SU-DHL-6 (cell line): ENCODE measurements at regions not wholly inside any gene's neighbourhood (a gene's known extent, or its start where the extent isn't known, plus 50 kb on each side); places are given as distances from the start of the nearest gene placed in this dataset.
"Not testable (repeated sequence)": the region's sequence is repeated elsewhere in the genome, so short reads cannot be mapped to it uniquely, and the experiment has no call there.

Experiments used
- H2AFZ ChIP-seq: fragments of 200-600 bp; sonication (generic); 2 replicates; pipeline ENCODE4 v1.6.1; 2014; ENCODE audit warnings: low read depth, mild to moderate bottlenecking, moderate library complexity, mixed read lengths, antibody characterized with exemption, low read length; ENCODE audit not compliant: severe bottlenecking
- H3F3A ChIP-seq: fragments of 200-600 bp; shearing (Covaris generic); 2 replicates; pipeline ENCODE4 v1.6.0; 2016; ENCODE audit warnings: antibody characterized with exemption, mild to moderate bottlenecking; ENCODE audit not compliant: insufficient read depth
- H3K27ac ChIP-seq: fragments of 200-600 bp; sonication (generic); 2 replicates; pipeline ENCODE4 v1.5.1; 2016; ENCODE audit warnings: low read depth, mild to moderate bottlenecking, low read length, moderate library complexity, mixed read lengths
- H3K27me3 ChIP-seq: fragments of 200-600 bp; sonication (generic), shearing (Covaris generic); 2 replicates; pipeline ENCODE4 v1.6.0; 2014; ENCODE audit warnings: mild to moderate bottlenecking, low read length
- H3K36me3 ChIP-seq: fragments of 200-600 bp; sonication (generic); 2 replicates; pipeline ENCODE4 v1.6.1; 2014; ENCODE audit warnings: mild to moderate bottlenecking, low read length, mixed read lengths
- H3K4me2 ChIP-seq: fragments of 300-600, 200-600 bp; shearing (Covaris generic), sonication (generic); 2 replicates; pipeline ENCODE4 v1.6.0; 2014; ENCODE audit warnings: low read length, low read depth, mild to moderate bottlenecking; ENCODE audit not compliant: poor library complexity, severe bottlenecking
- H3K4me3 ChIP-seq: fragments of 200-600 bp; sonication (generic); 2 replicates; pipeline ENCODE4 v1.5.1; 2014; ENCODE audit warnings: antibody characterized with exemption, low read length, mild to moderate bottlenecking, mixed read lengths; ENCODE audit not compliant: insufficient read depth, poor library complexity, severe bottlenecking
- H3K79me2 ChIP-seq: fragments of 200-600 bp; sonication (generic); 2 replicates; pipeline ENCODE4 v1.6.1; 2014; ENCODE audit warnings: mild to moderate bottlenecking, low read length, moderate library complexity; ENCODE audit not compliant: insufficient read depth
- H3K9ac ChIP-seq: fragments of 200-600 bp; sonication (generic); 2 replicates; pipeline ENCODE4 v1.7.0; 2014; ENCODE audit warnings: mild to moderate bottlenecking, low read length
- H3K9me2 ChIP-seq: fragments of 200-600 bp; sonication (generic); replicated peaks from 2 replicates; pipeline ENCODE4 v1.6.1; 2014; ENCODE audit warnings: low read length; ENCODE audit not compliant: insufficient read depth
- H3K9me3 ChIP-seq: fragments of 200-600 bp; sonication (generic); 2 replicates; pipeline ENCODE4 v1.6.1; 2014; ENCODE audit warnings: low read length, mixed read lengths; ENCODE audit not compliant: insufficient read depth
- H4K20me1 ChIP-seq: fragments of 200-600 bp; sonication (generic); 2 replicates; pipeline ENCODE4 v1.6.1; 2014; ENCODE audit warnings: low read depth, mild to moderate bottlenecking, antibody characterized with exemption, low read length, moderate library complexity, mixed read lengths
- EZH2phosphoT487 ChIP-seq: fragments of 200-600 bp; sonication (generic), shearing (Covaris generic); conservative IDR thresholded peaks from 2 replicates; pipeline ENCODE4 v1.6.1; 2018; ENCODE audit warnings: mild to moderate bottlenecking, antibody characterized with exemption, low read length, moderate library complexity, mixed read lengths
- TF ChIP-seq, protein P1 (sequence below): fragments of 200-600 bp; sonication (generic); IDR thresholded peaks from one replicate; pipeline ENCODE4 v1.5.1; 2017; ENCODE audit warnings: antibody characterized with exemption, mild to moderate bottlenecking, low read length, moderate library complexity; ENCODE audit not compliant: insufficient read depth, poor library complexity, severe bottlenecking

GRCh38 chr2:121849236-121849635 is 93.8 kb downstream of the TSN start:
- H3K9me2 ChIP-seq = no peaks in the 10 kb centered on the region
- no peaks in the 10 kb centered on the region for H3K36me3 ChIP-seq
- no peaks in the 10 kb centered on the region for H3K9me3 ChIP-seq
- H3K79me2 ChIP-seq = no peaks in the 10 kb centered on the region
- H2AFZ ChIP-seq = no peak overlapping the region
- no peaks in the 10 kb centered on the region for H3F3A ChIP-seq
- TF ChIP-seq EZH2phosphoT487 = no peak
- TF ChIP-seq, protein P1, sequence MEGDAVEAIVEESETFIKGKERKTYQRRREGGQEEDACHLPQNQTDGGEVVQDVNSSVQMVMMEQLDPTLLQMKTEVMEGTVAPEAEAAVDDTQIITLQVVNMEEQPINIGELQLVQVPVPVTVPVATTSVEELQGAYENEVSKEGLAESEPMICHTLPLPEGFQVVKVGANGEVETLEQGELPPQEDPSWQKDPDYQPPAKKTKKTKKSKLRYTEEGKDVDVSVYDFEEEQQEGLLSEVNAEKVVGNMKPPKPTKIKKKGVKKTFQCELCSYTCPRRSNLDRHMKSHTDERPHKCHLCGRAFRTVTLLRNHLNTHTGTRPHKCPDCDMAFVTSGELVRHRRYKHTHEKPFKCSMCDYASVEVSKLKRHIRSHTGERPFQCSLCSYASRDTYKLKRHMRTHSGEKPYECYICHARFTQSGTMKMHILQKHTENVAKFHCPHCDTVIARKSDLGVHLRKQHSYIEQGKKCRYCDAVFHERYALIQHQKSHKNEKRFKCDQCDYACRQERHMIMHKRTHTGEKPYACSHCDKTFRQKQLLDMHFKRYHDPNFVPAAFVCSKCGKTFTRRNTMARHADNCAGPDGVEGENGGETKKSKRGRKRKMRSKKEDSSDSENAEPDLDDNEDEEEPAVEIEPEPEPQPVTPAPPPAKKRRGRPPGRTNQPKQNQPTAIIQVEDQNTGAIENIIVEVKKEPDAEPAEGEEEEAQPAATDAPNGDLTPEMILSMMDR = no peak
- no peak overlapping the region for H3K4me3 ChIP-seq
- no peak overlapping the region for H3K9ac ChIP-seq
- no peak overlapping the region for H3K27ac ChIP-seq
- H3K4me2 ChIP-seq = no peak overlapping the region
- H3K27me3 ChIP-seq = no peaks in the 10 kb centered on the region
- no peaks in the 10 kb centered on the region for H4K20me1 ChIP-seq

DNA sequence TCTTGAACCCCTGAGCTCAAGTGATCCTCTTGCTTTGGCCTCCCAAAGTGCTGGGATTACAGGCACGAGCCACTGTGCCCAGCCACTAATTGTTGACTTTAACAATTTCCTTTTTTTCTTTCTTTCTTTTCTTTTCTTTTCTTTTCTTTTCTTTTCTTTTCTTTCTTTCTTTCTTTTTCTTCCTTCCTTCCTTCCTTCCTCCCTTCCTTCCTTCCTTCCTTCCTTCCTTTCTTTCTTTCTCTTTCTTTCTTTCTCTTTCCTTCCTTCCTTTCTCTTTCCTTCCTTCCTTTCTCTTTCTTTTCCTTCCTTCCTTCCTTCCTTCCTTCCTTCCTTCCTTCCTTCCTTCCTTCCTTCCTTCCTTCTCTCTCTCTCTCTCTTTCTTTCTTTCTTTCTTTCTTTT is 97.7 kb downstream of the TSN start:
- not testable (repeated sequence) for H3K9me2 ChIP-seq, H3K79me2 ChIP-seq, H3K4me2 ChIP-seq, H4K20me1 ChIP-seq, H3K27me3 ChIP-seq, H3K9me3 ChIP-seq, H3K4me3 ChIP-seq, H3F3A ChIP-seq, H3K36me3 ChIP-seq, H3K9ac ChIP-seq, H2AFZ ChIP-seq, H3K27ac ChIP-seq

DNA sequence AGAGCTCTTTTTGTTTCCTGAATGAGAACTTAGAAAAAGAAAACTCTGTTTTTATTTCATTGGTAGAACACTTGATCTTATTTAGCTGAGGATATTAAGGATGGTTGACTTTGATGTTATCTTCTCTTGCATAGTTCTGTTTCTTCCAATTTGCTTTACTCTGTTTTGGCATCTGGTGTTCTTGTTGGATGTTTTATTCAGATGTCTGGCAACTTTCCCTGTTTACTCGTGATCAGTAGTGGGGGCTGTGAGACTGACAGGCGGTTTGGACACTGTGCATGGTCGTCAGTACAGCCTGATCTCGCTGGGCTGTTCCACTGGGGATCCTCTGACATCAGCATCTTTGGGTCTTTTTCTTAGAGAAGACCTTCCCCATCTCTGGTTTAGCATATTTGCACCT is 100.1 kb downstream of the TSN start:
- H3F3A ChIP-seq = no peaks in the 10 kb centered on the region
- no peaks in the 10 kb centered on the region for H4K20me1 ChIP-seq
- no peak for TF ChIP-seq EZH2phosphoT487
- TF ChIP-seq, protein P1 = no peak
- H3K4me2 ChIP-seq = no peak overlapping the region
- H3K79me2 ChIP-seq = no peaks in the 10 kb centered on the region
- H3K27me3 ChIP-seq = no peaks in the 10 kb centered on the region
- no peak overlapping the region for H3K4me3 ChIP-seq
- no peaks in the 10 kb centered on the region for H3K9me2 ChIP-seq
- no peaks in the 10 kb centered on the region for H3K36me3 ChIP-seq
- H3K9ac ChIP-seq = no peak overlapping the region
- H2AFZ ChIP-seq = no peak overlapping the region
- no peak overlapping the region for H3K27ac ChIP-seq
- H3K9me3 ChIP-seq = peaks cover 9% of the 10 kb centered on the region; the same call in 1 of the 2 replicates

GRCh38 chr2:121856360-121856759 is 100.9 kb downstream of the TSN start:
- Histone ChIP-seq H3K9me2 (no peaks in the 10 kb centered on the region), H3K4me3 (no peak overlapping the region), H3K79me2 (no peaks in the 10 kb centered on the region), H3K9ac (no peak overlapping the region), H4K20me1 (no peaks in the 10 kb centered on the region), H3K4me2 (no peak overlapping the region), H2AFZ (no peak overlapping the region), H3K27ac (no peak overlapping the region), H3F3A (no peaks in the 10 kb centered on the region), H3K36me3 (no peaks in the 10 kb centered on the region), H3K9me3 (peaks cover 9% of the 10 kb centered on the region; the same call in 1 of the 2 replicates), H3K27me3 (no peaks in the 10 kb centered on the region)
- no peak for TF ChIP-seq EZH2phosphoT487
- TF ChIP-seq, protein P1 = no peak
